ENCODE measurements at regions not wholly inside any gene's neighbourhood (a gene's known extent, or its start where the extent isn't known, plus 50 kb on each side); places are given as distances from the start of the nearest gene placed in this dataset.

- TF ChIP-seq CTCF (IDR thresholded peaks at IDR 0.05) (no peak), POLR2A (IDR thresholded peaks at IDR 0.05) (no peak)
These were observed 812.2 kb downstream of the C4orf33 start for GRCh38 chr4:129908117-129908516.

Data from right lobe of liver (tissue), 4 donors.